Left lung (tissue), 4 donors: ENCODE measurements at regions not wholly inside any gene's neighbourhood (a gene's known extent, or its start where the extent isn't known, plus 50 kb on each side); places are given as distances from the start of the nearest gene placed in this dataset.

Source experiments
- ATAC-seq: fragments of 200-7000 bp; cut with Tn5 transposase; one replicate; pipeline ENCODE4 v1.9.1; 2020; ENCODE audit warnings: moderate library complexity
- DNase-seq, 4 donors: peaks; one replicate each; pipeline ENCODE4 v3.0.0-alpha.2; 2013 to 2020
- H3K27ac ChIP-seq, 2 donors: fragments of 200-600 bp; sonication (generic) in 1 of 2; one replicate each; pipeline versions ENCODE4 v1.5.0 to v1.8.0; 2020 to 2021
- H3K27me3 ChIP-seq, 2 donors: fragments of 200-600 bp; sonication (generic) in 1 of 2; one replicate each; pipeline versions ENCODE4 v1.5.0 to v1.8.0; 2020 to 2021
- H3K36me3 ChIP-seq, 2 donors: fragments of 200-600 bp; sonication (generic) in 1 of 2; one replicate each; pipeline versions ENCODE4 v1.5.0 to v1.8.0; 2020 to 2021
- H3K4me1 ChIP-seq, 2 donors: fragments of 200-600 bp; one replicate each; pipeline ENCODE4 v1.8.0; 2021
- H3K4me3 ChIP-seq, 2 donors: fragments of 200-600 bp; sonication (generic) in 1 of 2; one replicate each; pipeline versions ENCODE4 v1.5.0 to v1.8.0; 2020 to 2021; ENCODE audit warnings: mild to moderate bottlenecking in 1 of 2
- H3K9me3 ChIP-seq, 2 donors: fragments of 200-600 bp; sonication (generic) in 1 of 2; one replicate each; pipeline versions ENCODE4 v1.5.0 to v1.8.0; 2020 to 2021
- CTCF ChIP-seq, 2 donors: fragments of 200-600 bp; sonication (generic) in 1 of 2; IDR thresholded peaks; one replicate each; pipeline versions ENCODE4 v1.5.0 to v1.8.0; 2021; ENCODE audit warnings: antibody characterized with exemption in 2 of 2
- intact Hi-C, 2 donors: fragments of 100-400 bp; cut with DNase I; formaldehyde crosslinking; loops; one replicate each; pipeline versions ENCODE4 v1.11.2 to v1.14.2; 2022
- donor health status: DM: no; HTN: yes; CAD: no.
- donor health status: DM: no; HTN: no; CAD: no.

- no peaks in the 10 kb centered on the region for H3K9me3 ChIP-seq
- DNase-seq = no peak
- no peak overlapping the region for H3K27ac ChIP-seq
- H3K36me3 ChIP-seq = no peaks in the 10 kb centered on the region
- ATAC-seq = no peak
- intact Hi-C loops = no loop called here
- no peaks in the 10 kb centered on the region for H3K4me1 ChIP-seq
- no peaks in the 10 kb centered on the region for H3K27me3 ChIP-seq
- TF ChIP-seq CTCF (IDR thresholded peaks at IDR 0.05) = no peak
- no peak overlapping the region for H3K4me3 ChIP-seq
Observed at GRCh38 chr2:41886757-41887156, 161.1 kb upstream of the PKDCC start.

GRCh38 chr2:41890341-41890740 lies 157.5 kb upstream of the PKDCC start:
- H3K27ac ChIP-seq = no peak overlapping the region
- DNase-seq (no peak), ATAC-seq (no peak)
- no peak for TF ChIP-seq CTCF (IDR thresholded peaks at IDR 0.05)
- H3K27me3 ChIP-seq = no peaks in the 10 kb centered on the region
- no peaks in the 10 kb centered on the region for H3K36me3 ChIP-seq
- H3K4me3 ChIP-seq = no peak overlapping the region
- H3K9me3 ChIP-seq = no peaks in the 10 kb centered on the region
- no peaks in the 10 kb centered on the region for H3K4me1 ChIP-seq
- intact Hi-C loops = no loop called here

- ATAC-seq (no peak), DNase-seq (no peak)
- no peak overlapping the region for H3K27ac ChIP-seq
- TF ChIP-seq CTCF (IDR thresholded peaks at IDR 0.05) = no peak
- no peaks in the 10 kb centered on the region for H3K36me3 ChIP-seq
- no peaks in the 10 kb centered on the region for H3K4me1 ChIP-seq
- no peak overlapping the region for H3K4me3 ChIP-seq
- H3K27me3 ChIP-seq = no peaks in the 10 kb centered on the region
- intact Hi-C loops = no loop called here
- no peaks in the 10 kb centered on the region for H3K9me3 ChIP-seq
Observed at GRCh38 chr2:41892476-41892875, 155.3 kb upstream of the PKDCC start.

GRCh38 chr2:41894563-41895333 lies 153.1 kb upstream of the PKDCC start:
- no peaks in the 10 kb centered on the region for H3K4me1 ChIP-seq
- no peaks in the 10 kb centered on the region for H3K36me3 ChIP-seq
- H3K4me3 ChIP-seq = no peak overlapping the region
- no peaks in the 10 kb centered on the region for H3K9me3 ChIP-seq
- TF ChIP-seq CTCF (IDR thresholded peaks at IDR 0.05) = no peak
- intact Hi-C loops = no loop called here
- H3K27me3 ChIP-seq = no peaks in the 10 kb centered on the region
- H3K27ac ChIP-seq = no peak overlapping the region
- DNase-seq (no peak), ATAC-seq (no peak)

- intact Hi-C loops = no loop called here
- ATAC-seq (no peak), DNase-seq (no peak)
- H3K4me3 ChIP-seq = no peak overlapping the region
- H3K27me3 ChIP-seq = no peaks in the 10 kb centered on the region
- H3K4me1 ChIP-seq = no peaks in the 10 kb centered on the region
- H3K9me3 ChIP-seq = no peaks in the 10 kb centered on the region
- TF ChIP-seq CTCF (IDR thresholded peaks at IDR 0.05) = no peak
- no peaks in the 10 kb centered on the region for H3K36me3 ChIP-seq
- no peak overlapping the region for H3K27ac ChIP-seq
Observed at GRCh38 chr2:41895334-41895664, 152.5 kb upstream of the PKDCC start.
